Mesodermal cell (in vitro differentiated cells): ENCODE measurements at regions not wholly inside any gene's neighbourhood (a gene's known extent, or its start where the extent isn't known, plus 50 kb on each side); places are given as distances from the start of the nearest gene placed in this dataset.

Experiments
- H3K27ac ChIP-seq: 2 replicates; pipeline ENCODE4 v1.7.0; 2013; ENCODE audit warnings: mild to moderate bottlenecking, low read depth, low read length, moderate library complexity; ENCODE audit not compliant: severe bottlenecking
- H3K36me3 ChIP-seq: 2 replicates; pipeline ENCODE4 v1.7.1; 2013; ENCODE audit warnings: mild to moderate bottlenecking, low read length, moderate library complexity; ENCODE audit not compliant: control insufficient read depth, insufficient read depth
- H3K4me1 ChIP-seq: one replicate; pipeline ENCODE4 v1.7.1; 2013; ENCODE audit warnings: mild to moderate bottlenecking, low read length; ENCODE audit not compliant: insufficient read depth, control insufficient read depth, poor library complexity, severe bottlenecking
- H3K4me3 ChIP-seq: 2 replicates; pipeline ENCODE4 v1.7.0; 2013; ENCODE audit warnings: low read length, control low read depth, mild to moderate bottlenecking; ENCODE audit not compliant: insufficient read depth, poor library complexity, severe bottlenecking; ENCODE audit errors: extremely low read depth
- H3K9me3 ChIP-seq: 2 replicates; pipeline ENCODE4 v1.7.1; 2013; ENCODE audit warnings: mild to moderate bottlenecking, low read length, moderate library complexity; ENCODE audit not compliant: control insufficient read depth
- WGBS, 2 experiments: methylation state at CpG; one replicate each; pipeline ENCODE4 v1.1.5; 2013; ENCODE audit warnings: missing lambda C conversion rate in 2 of 2; ENCODE audit not compliant: insufficient coverage in 2 of 2; 5-methylcytosine and 5-hydroxymethylcytosine counted together

GRCh38 chr14:25220514-25220913, 170.6 kb upstream of the STXBP6 start:
- Histone ChIP-seq H3K4me3 (no peak overlapping the region), H3K4me1 (no peaks in the 10 kb centered on the region), H3K36me3 (no peaks in the 10 kb centered on the region), H3K9me3 (no peaks in the 10 kb centered on the region), H3K27ac (no peak overlapping the region)

GRCh38 chr14:25215607-25216006, 165.7 kb upstream of the STXBP6 start:
- H3K4me3 ChIP-seq, result no peak overlapping the region
- H3K4me1 ChIP-seq, result no peaks in the 10 kb centered on the region
- H3K9me3 ChIP-seq, result peaks cover 4% of the 10 kb centered on the region
- no peak overlapping the region for H3K27ac ChIP-seq
- no peaks in the 10 kb centered on the region for H3K36me3 ChIP-seq

GRCh38 chr14:25197885-25198284, 147.9 kb upstream of the STXBP6 start:
- Histone ChIP-seq H3K27ac (no peak overlapping the region), H3K36me3 (no peaks in the 10 kb centered on the region), H3K4me3 (no peak overlapping the region), H3K9me3 (no peaks in the 10 kb centered on the region), H3K4me1 (no peaks in the 10 kb centered on the region)

GRCh38 chr14:25180221-25180620, 130.3 kb upstream of the STXBP6 start:
- Histone ChIP-seq H3K4me1 (no peaks in the 10 kb centered on the region), H3K27ac (no peak overlapping the region), H3K36me3 (no peaks in the 10 kb centered on the region), H3K9me3 (no peaks in the 10 kb centered on the region), H3K4me3 (no peak overlapping the region)
- WGBS, 2 experiments, result 75% methylated on average over 1 of the region's 1 CpG; no CpG with 5 or more reads in 1 of the 2 experiments

DNA sequence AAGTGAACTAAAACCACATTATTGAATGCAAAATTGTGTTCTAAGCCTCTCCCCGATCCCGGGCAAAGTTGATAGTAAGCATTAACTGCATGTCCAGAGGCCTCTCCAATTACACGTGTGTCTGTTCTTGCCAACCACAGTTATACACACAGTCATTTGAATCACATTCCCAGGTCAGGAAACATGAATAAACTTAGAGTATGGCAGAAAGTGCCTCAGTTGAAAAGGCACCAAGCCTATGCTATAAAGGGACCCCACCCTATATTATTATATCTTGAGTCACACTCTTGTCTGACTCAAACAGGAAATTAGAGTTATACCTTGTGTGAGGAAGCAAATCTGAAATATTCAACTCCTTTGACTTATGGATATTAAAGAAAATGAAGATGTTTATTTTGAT, 128.3 kb upstream of the STXBP6 start:
- Histone ChIP-seq H3K4me3 (no peak overlapping the region), H3K4me1 (no peaks in the 10 kb centered on the region), H3K9me3 (no peaks in the 10 kb centered on the region), H3K36me3 (no peaks in the 10 kb centered on the region), H3K27ac (no peak overlapping the region)
- WGBS, 2 experiments, result 79 to 93% methylated on average over 2 to 3 of the region's 3 CpGs

GRCh38 chr14:25150934-25151790, 101.2 kb upstream of the STXBP6 start:
- H3K4me3 ChIP-seq, result no peak overlapping the region
- 36 to 63% methylated on average over 2 of the region's 7 CpGs for WGBS, 2 experiments

GRCh38 chr14:25150401-25150800, 100.5 kb upstream of the STXBP6 start:
- no peak overlapping the region for H3K27ac ChIP-seq
- no peak overlapping the region for H3K4me3 ChIP-seq
- no peaks in the 10 kb centered on the region for H3K36me3 ChIP-seq

More at GRCh38 chr14:25150934-25151790, 101.2 kb upstream of the STXBP6 start:
- Histone ChIP-seq H3K36me3 (no peaks in the 10 kb centered on the region), H3K4me1 (peaks cover 14% of the 10 kb centered on the region), H3K27ac (peak overlapping the region; percentile 87), H3K9me3 (no peaks in the 10 kb centered on the region)

DNA sequence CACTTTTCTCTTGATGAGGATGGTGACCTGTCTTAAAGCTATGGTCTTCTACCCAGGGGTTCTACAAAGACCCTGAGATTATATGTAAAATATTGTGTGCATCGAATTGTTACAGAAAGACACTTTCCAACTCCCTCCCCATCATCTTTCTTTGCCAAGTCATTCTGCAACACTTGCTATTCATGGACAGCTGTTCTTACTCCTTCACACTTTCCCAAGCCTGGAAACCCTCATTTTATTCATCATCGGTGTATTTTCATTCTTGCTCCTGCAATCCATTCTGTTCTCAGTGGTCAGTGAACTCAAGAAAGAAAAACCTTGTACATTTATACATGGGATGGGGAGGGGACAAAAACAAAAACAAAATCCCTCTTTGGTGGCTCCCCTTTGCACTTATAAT, 90.5 kb upstream of the STXBP6 start:
- Histone ChIP-seq H3K4me1 (no peaks in the 10 kb centered on the region), H3K27ac (no peak overlapping the region), H3K36me3 (no peaks in the 10 kb centered on the region), H3K9me3 (no peaks in the 10 kb centered on the region), H3K4me3 (no peak overlapping the region)
- 63% methylated on average over 2 of the region's 2 CpGs; no CpG with 5 or more reads in 1 of the 2 experiments for WGBS, 2 experiments

More at GRCh38 chr14:25150401-25150800, 100.5 kb upstream of the STXBP6 start:
- Histone ChIP-seq H3K4me1 (peaks cover 14% of the 10 kb centered on the region), H3K9me3 (no peaks in the 10 kb centered on the region)

DNA sequence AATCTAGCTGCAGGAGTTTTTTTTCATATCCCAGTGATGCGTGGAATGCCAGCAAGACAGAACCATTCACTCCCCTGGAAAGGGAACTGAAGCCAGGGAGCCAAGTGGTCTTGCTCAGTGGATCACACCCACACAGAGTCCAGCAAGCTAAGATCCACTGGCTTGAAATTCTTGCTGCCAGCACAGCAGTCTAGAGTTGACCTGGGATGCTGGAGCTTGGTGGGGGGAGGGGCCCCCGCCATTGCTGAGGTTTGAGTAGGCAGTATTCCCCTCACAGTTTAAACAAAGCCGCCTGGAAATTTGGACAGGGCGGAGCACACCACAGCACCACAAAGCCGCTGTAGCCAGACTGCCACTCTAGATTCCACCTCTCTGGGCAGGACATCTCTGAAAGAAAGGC, 86.9 kb upstream of the STXBP6 start:
- Histone ChIP-seq H3K4me1 (peaks cover 3% of the 10 kb centered on the region), H3K9me3 (no peaks in the 10 kb centered on the region), H3K36me3 (no peaks in the 10 kb centered on the region), H3K27ac (no peak overlapping the region), H3K4me3 (no peak overlapping the region)
- WGBS, 2 experiments, result 64 to 100% methylated on average over 1 to 2 of the region's 5 CpGs

DNA sequence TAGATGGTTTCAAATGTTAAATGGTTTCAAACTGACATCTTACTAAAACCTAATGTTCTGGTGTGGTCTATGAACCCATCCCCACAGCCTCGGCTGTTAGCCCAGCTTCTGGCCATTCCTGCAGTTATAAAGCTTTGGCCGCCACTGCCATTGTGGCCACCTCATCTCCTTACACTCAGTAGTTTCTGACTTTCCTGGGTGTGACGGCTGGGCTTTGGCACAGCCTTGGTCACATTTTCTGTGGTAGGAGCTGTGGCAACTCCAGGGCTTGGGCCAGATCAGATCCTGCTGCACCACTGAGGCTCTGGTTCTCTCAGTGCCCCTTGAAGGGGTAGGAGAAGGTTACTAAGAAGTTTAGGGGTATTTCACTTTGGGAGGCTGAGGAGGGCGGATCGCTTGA, 84.2 kb upstream of the STXBP6 start:
- H3K36me3 ChIP-seq, result no peaks in the 10 kb centered on the region
- WGBS, 2 experiments, result 73 to 80% methylated on average over 3 of the region's 5 CpGs
- no peak overlapping the region for H3K27ac ChIP-seq
- no peaks in the 10 kb centered on the region for H3K9me3 ChIP-seq
- H3K4me3 ChIP-seq, result no peak overlapping the region
- H3K4me1 ChIP-seq, result peaks cover 3% of the 10 kb centered on the region

DNA sequence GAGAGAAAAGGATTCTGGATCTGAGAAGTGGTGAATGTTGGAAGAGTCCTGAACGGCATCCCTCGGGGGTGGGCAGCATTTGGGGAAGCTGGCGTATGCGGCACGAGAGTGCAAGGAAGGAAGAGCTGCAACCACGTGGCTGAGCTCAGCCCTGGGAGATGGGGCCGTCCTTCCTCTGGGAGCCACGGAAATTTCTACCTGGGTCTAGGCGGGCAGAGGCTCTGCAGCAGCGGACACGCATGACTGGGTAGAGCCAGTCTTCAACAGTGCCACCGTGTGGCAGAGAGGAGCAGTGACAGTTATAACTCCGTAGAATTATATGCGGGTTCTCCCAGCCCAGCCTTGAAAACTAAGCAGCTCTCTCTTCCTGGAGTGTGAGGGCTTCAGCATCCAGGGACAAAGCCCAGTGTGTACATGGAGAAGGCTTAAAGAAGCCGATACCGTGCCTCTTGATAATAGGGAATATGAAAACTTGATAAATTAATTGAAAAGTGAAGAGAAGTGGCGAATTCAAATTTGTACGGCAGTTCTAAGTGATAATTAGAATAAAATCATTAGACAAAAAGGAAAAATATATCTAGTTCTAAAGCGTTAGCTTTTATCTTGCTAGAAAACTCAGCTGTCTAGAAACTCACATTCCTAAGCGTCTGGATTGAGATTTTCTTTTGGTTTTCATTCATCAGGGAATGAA, 82.9 kb upstream of the STXBP6 start:
- Histone ChIP-seq H3K4me3 (no peak overlapping the region), H3K36me3 (no peaks in the 10 kb centered on the region), H3K4me1 (peaks cover 3% of the 10 kb centered on the region), H3K27ac (no peak overlapping the region), H3K9me3 (no peaks in the 10 kb centered on the region)
- WGBS, 2 experiments, result 7 to 10% methylated on average over 12 to 13 of the region's 20 CpGs
